HUES48 (cell line): ENCODE measurements at regions not wholly inside any gene's neighbourhood (a gene's known extent, or its start where the extent isn't known, plus 50 kb on each side); places are given as distances from the start of the nearest gene placed in this dataset.

ENCODE experiments used
- H3K27ac ChIP-seq: one replicate; pipeline ENCODE4 v1.7.0; 2013; ENCODE audit warnings: low read depth, low read length, inconsistent platforms
- H3K27me3 ChIP-seq: 2 replicates; pipeline ENCODE4 v1.6.1; 2013; ENCODE audit warnings: mild to moderate bottlenecking, low read length; ENCODE audit not compliant: control insufficient read depth, insufficient read depth
- H3K36me3 ChIP-seq: 2 replicates; pipeline ENCODE4 v1.6.1; 2013; ENCODE audit warnings: low read length; ENCODE audit not compliant: control insufficient read depth, insufficient read depth
- H3K4me1 ChIP-seq: 2 replicates; pipeline ENCODE4 v1.6.1; 2013; ENCODE audit warnings: mild to moderate bottlenecking, low read length; ENCODE audit not compliant: control insufficient read depth, insufficient read depth
- H3K4me3 ChIP-seq: 2 replicates; pipeline ENCODE4 v1.5.1; 2013; ENCODE audit warnings: mild to moderate bottlenecking, low read depth, low read length
- H3K9ac ChIP-seq: 2 replicates; pipeline ENCODE4 v1.6.1; 2013; ENCODE audit warnings: mild to moderate bottlenecking, low read depth, low read length, moderate library complexity
- H3K9me3 ChIP-seq: 2 replicates; pipeline ENCODE4 v1.6.1; 2013; ENCODE audit warnings: low read length; ENCODE audit not compliant: control insufficient read depth, insufficient read depth

GRCh38 chr11:119505861-119506260 is 82.9 kb upstream of the THY1 start:
- Histone ChIP-seq H3K27me3 (no peaks in the 10 kb centered on the region), H3K4me3 (no peak overlapping the region), H3K4me1 (no peaks in the 10 kb centered on the region; the same call in 1 of the 2 replicates), H3K9me3 (peaks cover 2% of the 10 kb centered on the region; the same call in 1 of the 2 replicates), H3K9ac (no peak overlapping the region), H3K27ac (no peak overlapping the region), H3K36me3 (no peaks in the 10 kb centered on the region)

GRCh38 chr11:119505071-119505470 is 82.1 kb upstream of the THY1 start:
- H3K4me3 ChIP-seq: no peak overlapping the region
- no peak overlapping the region for H3K27ac ChIP-seq
- H3K27me3 ChIP-seq: no peaks in the 10 kb centered on the region
- H3K4me1 ChIP-seq: peaks cover 7% of the 10 kb centered on the region; the same call in 1 of the 2 replicates
- H3K9me3 ChIP-seq: peaks cover 2% of the 10 kb centered on the region; the same call in 1 of the 2 replicates
- H3K36me3 ChIP-seq: no peaks in the 10 kb centered on the region
- no peak overlapping the region for H3K9ac ChIP-seq

GRCh38 chr11:119504371-119504770 is 81.4 kb upstream of the THY1 start:
- Histone ChIP-seq H3K4me3 (no peak overlapping the region), H3K36me3 (no peaks in the 10 kb centered on the region), H3K4me1 (peaks cover 7% of the 10 kb centered on the region; the same call in 1 of the 2 replicates), H3K9ac (no peak overlapping the region), H3K27me3 (no peaks in the 10 kb centered on the region), H3K9me3 (peaks cover 2% of the 10 kb centered on the region; the same call in 1 of the 2 replicates), H3K27ac (no peak overlapping the region)

- H3K27ac ChIP-seq: no peak overlapping the region
- H3K4me3 ChIP-seq: no peak overlapping the region
- peaks cover 29% of the 10 kb centered on the region; the same call in 1 of the 2 replicates for H3K4me1 ChIP-seq
- no peaks in the 10 kb centered on the region for H3K36me3 ChIP-seq
- H3K9ac ChIP-seq: no peak overlapping the region
- no peaks in the 10 kb centered on the region for H3K27me3 ChIP-seq
- no peaks in the 10 kb centered on the region for H3K9me3 ChIP-seq
Measured at GRCh38 chr11:119501777-119502405, 78.9 kb upstream of the THY1 start.

- Histone ChIP-seq H3K4me3 (no peak overlapping the region), H3K36me3 (no peaks in the 10 kb centered on the region), H3K27me3 (no peaks in the 10 kb centered on the region), H3K27ac (peak overlapping the region; percentile 45), H3K9ac (no peak overlapping the region), H3K4me1 (peaks cover 38% of the 10 kb centered on the region; the same call in 1 of the 2 replicates), H3K9me3 (no peaks in the 10 kb centered on the region)
Measured at GRCh38 chr11:119497717-119498116, 74.7 kb upstream of the THY1 start.

- peak overlapping the region; percentile 45 for H3K27ac ChIP-seq
- H3K9ac ChIP-seq: no peak overlapping the region
- H3K4me3 ChIP-seq: no peak overlapping the region
- no peaks in the 10 kb centered on the region for H3K27me3 ChIP-seq
- no peaks in the 10 kb centered on the region for H3K36me3 ChIP-seq
- no peaks in the 10 kb centered on the region for H3K9me3 ChIP-seq
- peaks cover 38% of the 10 kb centered on the region; the same call in 1 of the 2 replicates for H3K4me1 ChIP-seq
Measured at GRCh38 chr11:119496997-119497396, 74.0 kb upstream of the THY1 start.

- peaks cover 38% of the 10 kb centered on the region; the same call in 1 of the 2 replicates for H3K4me1 ChIP-seq
- H3K9me3 ChIP-seq: no peaks in the 10 kb centered on the region
- H3K9ac ChIP-seq: no peak overlapping the region
- H3K27ac ChIP-seq: no peak overlapping the region
- no peak overlapping the region for H3K4me3 ChIP-seq
- no peaks in the 10 kb centered on the region for H3K27me3 ChIP-seq
- H3K36me3 ChIP-seq: no peaks in the 10 kb centered on the region
Measured at GRCh38 chr11:119496469-119496868, 73.5 kb upstream of the THY1 start.

- H3K27me3 ChIP-seq: no peaks in the 10 kb centered on the region
Measured at GRCh38 chr11:119493712-119494111, 70.7 kb upstream of the THY1 start.

GRCh38 chr11:119491753-119492510 is 69.0 kb upstream of the THY1 start:
- H3K4me3 ChIP-seq: no peak overlapping the region
- no peaks in the 10 kb centered on the region for H3K36me3 ChIP-seq
- no peak overlapping the region for H3K27ac ChIP-seq
- peaks cover 10% of the 10 kb centered on the region; the same call in 1 of the 2 replicates for H3K4me1 ChIP-seq
- no peaks in the 10 kb centered on the region for H3K27me3 ChIP-seq
- no peak overlapping the region for H3K9ac ChIP-seq
- H3K9me3 ChIP-seq: no peaks in the 10 kb centered on the region

More at GRCh38 chr11:119493712-119494111, 70.7 kb upstream of the THY1 start:
- H3K27ac ChIP-seq: no peak overlapping the region
- H3K9me3 ChIP-seq: no peaks in the 10 kb centered on the region
- H3K9ac ChIP-seq: no peak overlapping the region
- peaks cover 27% of the 10 kb centered on the region; the same call in 1 of the 2 replicates for H3K4me1 ChIP-seq
- H3K4me3 ChIP-seq: no peak overlapping the region
- H3K36me3 ChIP-seq: no peaks in the 10 kb centered on the region

- no peaks in the 10 kb centered on the region for H3K9me3 ChIP-seq
- H3K4me3 ChIP-seq: no peak overlapping the region
- H3K27ac ChIP-seq: no peak overlapping the region
- H3K9ac ChIP-seq: no peak overlapping the region
- no peaks in the 10 kb centered on the region for H3K36me3 ChIP-seq
- no peaks in the 10 kb centered on the region for H3K27me3 ChIP-seq
- H3K4me1 ChIP-seq: no peaks in the 10 kb centered on the region
Measured at GRCh38 chr11:119490253-119491006, 67.5 kb upstream of the THY1 start.
